HG03139 (cell line): ENCODE measurements at regions not wholly inside any gene's neighbourhood (a gene's known extent, or its start where the extent isn't known, plus 50 kb on each side); places are given as distances from the start of the nearest gene placed in this dataset.

Experiments used
- ATAC-seq: cut with Tn5 transposase; IDR thresholded peaks from one replicate; pipeline ENCODE4 v1.9.1; 2021; ENCODE audit not compliant: unreplicated experiment

DNA sequence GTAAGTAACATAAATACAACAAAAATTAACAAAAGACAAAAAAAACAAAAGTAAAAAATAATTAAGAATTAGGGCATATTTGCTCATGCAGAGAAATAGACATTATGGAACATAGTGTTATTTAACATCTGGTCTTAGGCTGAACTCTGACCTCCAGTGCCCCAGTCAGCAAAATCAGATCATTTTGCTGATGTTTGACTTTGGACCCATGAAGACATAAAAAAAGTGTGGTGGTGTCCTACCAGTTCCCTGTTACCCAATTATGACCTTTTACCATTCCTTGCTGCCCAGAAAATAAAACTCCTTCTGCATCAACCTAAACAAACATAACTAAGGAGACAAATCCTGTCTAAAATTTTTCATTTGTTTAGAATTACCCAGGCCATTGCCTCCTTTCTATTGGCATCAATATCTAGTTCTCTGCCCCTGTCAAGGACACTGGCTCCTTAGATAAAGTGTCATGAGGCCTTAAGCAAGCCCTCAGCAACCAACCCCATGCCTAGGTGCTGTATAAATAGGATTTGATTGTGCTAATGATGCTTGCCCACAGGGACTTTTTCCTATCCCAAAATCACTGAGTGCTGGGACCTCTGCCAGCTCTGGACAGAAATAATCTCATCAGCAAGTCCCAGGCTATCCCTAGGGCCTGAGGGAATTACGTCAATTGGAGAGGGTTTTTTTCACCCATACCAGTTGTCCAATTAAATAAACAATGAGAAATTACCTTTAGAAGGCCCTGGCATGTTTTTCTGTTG lies 334.5 kb upstream of the UMPS start:
- no peak for ATAC-seq

- ATAC-seq, result no peak
Measured at GRCh38 chr3:124396339-124396950, 333.8 kb upstream of the UMPS start.

- ATAC-seq, result no peak
Measured at GRCh38 chr3:124397088-124397487, 333.2 kb upstream of the UMPS start.

DNA sequence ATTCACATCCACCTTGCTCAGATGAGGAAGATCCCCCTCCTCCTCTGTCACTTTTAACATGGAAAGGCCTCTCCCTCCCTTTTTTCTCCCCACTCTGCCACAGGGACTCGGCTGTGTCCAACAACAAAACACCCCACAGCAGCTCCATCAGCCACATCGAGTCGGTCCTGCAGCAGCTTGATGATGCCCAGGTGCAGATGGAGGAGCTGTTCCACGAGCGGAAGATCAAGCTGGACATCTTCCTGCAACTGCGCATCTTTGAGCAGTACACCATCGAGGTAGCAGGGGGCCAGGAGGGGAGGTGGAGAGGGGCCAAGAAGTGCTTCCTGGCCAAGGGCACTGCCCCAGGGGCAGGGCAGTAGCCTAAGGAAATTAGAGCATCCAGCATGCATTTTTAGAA lies 331.7 kb upstream of the UMPS start:
- ATAC-seq, result no peak

DNA sequence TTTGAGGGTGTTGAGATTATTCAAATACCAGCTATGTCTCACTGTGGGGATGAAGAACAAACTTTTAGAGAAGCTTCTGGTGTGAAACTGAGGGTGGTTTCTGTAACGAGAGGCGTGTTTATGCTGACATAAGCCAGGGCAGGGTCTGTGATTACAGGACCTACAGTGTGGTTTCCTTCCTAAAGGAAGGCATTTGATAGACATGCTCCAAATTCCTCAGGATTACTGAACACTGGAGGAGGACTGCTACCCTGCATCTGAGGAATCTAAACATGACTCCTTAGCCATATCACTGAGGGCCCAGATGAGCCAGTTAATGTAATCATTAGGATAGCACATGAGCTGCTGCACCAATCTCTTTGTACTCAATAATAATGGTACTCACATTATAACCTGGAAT lies 328.4 kb upstream of the UMPS start:
- ATAC-seq, result no peak

GRCh38 chr3:124402791-124403190 lies 327.5 kb upstream of the UMPS start:
- ATAC-seq, result no peak

GRCh38 chr3:124404621-124405020 lies 325.6 kb upstream of the UMPS start:
- no peak for ATAC-seq

- ATAC-seq, result no peak
Measured at GRCh38 chr3:124407260-124407659, 323.0 kb upstream of the UMPS start.

DNA sequence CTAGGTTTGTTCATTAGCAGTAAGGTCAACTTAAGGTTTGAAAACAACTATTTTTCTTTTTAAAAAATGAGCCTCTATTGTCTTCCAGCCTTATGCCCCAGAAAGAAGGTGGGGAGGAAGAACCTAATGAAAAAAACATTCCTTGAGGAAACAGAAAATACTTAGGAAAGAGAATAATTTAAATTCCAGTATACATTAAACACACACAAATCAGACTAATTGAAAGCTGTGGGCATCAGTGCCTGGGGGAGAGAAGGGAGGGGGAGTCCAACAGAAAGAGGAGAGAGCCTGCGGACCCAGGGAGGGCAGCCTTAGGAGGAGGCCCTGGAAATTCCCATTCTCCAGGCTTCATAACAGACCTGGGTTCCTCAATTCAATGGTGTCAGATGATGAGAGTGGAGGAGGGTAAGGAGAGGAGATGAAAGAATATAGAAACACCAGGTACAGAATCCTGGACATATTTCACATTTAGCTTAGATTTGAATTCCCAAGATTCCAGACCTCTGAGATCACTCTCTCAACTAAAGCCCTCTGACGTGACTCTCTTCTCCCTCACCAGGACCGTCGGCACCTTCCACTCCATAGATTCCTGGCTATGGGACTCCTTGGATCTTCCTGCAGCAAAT lies 320.5 kb upstream of the UMPS start:
- ATAC-seq, result no peak

DNA sequence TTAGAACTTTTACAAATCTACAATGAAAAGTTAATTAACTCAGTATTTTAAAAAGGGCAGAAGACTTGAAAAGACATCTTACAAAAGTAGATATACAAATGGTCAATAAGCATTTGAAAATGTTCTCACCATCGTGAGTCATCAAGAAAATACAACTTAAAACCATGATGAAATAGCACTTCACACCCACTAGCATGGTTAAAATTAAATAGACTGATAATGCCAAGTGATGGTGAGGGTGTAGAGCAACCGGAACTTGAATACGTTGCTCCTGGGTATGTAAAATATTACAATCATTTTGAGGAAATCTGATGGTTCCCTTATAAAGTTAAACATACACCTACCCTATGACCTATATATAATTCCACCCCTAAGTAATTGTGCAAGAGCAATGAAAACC lies 319.8 kb upstream of the UMPS start:
- no peak for ATAC-seq

GRCh38 chr3:124411728-124412127 lies 318.5 kb upstream of the UMPS start:
- ATAC-seq, result no peak

DNA sequence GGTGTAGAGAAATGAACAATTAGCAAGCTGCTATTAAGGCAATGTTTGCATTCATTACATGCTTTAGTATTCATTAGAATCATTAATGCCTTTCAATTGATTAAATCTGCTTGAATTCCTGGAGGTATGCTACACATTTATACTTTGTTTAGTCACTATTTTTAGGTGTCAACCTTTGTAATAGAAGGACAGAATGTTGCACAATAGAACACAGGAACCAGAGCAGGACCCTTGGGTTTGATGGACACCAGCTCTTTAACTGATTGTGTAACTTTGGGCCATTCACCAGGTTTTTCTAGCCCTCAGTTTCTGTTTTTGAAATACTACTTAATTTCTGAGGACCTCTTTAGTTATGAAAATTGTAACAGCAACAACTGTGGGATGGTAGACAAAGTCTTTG lies 317.6 kb upstream of the UMPS start:
- ATAC-seq, result no peak

DNA sequence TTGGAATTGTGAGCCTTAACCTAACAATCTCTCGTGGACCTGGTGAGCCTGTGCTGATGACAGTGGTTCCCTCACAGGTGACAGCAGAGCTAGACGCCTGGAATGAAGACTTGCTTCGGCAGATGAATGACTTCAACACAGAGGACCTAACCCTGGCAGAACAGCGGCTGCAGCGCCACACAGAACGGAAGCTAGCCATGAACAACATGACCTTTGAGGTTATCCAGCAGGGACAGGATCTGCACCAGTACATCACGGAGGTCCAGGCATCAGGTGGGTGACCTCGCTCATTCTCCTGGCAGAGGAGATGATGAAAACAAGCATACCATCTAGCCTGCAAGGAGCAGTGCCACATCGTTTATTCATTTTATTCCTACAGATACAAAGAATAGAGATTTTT lies 316.9 kb upstream of the UMPS start:
- ATAC-seq, result no peak

DNA sequence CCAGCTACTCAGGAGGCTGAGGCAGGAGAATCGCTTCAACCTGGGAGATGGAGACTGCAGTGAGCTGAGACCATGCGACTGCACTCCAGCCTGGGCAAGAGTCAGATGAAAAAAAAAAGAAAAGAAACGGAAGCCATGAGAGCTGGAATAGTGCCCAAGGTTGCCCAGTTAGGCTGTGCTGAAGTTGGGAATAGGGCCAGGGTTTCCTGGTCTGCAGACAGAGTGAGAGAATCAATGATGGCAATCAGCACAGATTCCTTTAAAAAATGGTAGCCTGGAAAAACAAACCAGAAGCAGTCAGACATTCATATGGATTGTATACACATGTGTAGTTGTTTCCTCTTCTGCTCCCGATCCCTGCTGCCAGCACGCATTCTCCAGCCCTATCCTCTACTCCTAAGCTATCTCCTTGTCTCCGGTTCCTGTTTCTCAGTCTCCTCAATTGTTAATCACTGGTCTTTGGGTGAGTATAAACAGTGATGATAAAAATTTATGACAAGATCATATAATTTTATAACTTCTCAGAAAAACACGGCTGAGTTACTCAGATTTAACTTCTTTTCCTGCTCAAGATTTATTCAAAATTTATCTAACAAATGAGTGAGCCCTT lies 316.2 kb upstream of the UMPS start:
- ATAC-seq, result no peak

DNA sequence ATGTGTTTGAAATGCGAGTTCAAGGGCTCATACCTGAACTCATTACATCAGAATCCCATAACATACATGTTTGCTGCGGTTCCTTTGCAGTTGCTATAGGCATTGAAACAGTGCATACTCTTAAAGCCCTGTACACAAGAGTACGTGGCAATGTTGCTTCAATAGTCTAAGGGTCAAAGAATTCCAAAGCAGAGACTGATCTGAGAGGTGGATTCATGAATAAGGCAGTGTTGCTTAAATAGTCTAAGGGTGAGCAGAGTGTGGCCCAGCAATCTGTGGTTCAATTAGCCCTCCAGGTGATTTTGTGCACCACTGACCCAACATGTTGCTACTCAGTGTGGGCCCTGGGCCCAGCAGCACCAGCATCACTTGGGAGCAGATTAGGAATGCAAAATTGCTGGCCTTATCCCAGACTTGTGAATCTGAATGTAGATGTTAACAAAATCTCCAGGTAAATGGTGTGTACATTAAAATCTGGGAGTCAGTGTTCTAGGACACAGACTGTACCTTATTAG lies 314.7 kb upstream of the UMPS start:
- ATAC-seq, result no peak

DNA sequence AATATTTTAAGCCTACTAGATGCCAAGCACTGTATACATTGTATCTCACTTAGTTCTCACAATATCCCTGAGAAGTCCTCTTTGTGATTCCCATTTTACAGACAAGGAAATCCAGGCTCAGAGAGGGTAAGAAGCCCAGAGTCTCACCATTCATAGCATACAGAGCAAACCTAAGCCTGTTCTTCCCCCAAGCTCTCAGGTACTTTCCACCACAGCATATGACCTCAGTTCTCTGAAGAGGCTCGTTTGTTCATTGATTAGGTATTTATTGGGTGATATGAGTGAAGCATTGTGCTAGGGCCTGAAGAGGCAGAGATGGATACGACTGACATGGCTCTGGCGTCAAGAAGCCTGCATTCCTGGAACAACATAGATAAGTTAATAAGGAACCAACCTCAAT lies 310.9 kb upstream of the UMPS start:
- ATAC-seq, result no peak

DNA sequence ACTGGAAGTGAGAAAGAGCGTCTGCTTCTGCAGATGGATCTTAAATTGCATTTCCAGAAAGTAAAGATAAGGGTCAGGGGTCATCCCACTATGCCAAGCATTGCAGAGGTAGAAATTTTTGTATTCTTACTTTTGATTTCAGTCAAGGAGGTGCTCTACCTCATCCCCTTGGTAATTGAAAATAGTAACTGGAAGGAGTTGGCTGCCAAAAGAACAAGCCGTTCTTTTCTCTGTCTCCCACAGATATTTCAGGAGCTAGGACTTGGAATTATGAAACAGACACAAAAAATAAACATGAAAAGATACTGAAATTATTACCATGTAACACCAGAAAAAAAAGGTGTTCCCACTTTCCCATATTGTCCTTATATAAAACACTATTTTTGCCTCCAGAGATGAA lies 309.9 kb upstream of the UMPS start:
- ATAC-seq, result no peak

DNA sequence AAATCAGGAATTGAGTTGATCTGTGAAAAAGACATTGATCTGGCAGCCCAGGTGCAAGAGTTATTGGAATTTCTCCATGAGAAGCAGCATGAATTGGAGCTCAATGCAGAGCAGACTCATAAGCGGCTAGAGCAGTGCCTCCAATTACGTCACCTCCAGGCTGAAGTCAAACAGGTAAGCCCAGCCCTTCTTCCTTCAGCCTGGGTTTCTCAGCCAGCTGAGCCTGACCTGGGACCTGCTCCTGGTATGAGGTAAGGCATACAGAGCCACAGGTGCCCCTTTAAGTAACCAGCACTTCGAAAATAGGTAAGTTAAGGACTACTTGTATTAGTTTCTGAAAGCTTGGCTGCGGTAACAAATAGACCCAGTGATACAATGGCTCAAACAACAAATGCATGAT lies 307.4 kb upstream of the UMPS start:
- no peak for ATAC-seq

- no peak for ATAC-seq
Measured at GRCh38 chr3:124424396-124424795, 305.9 kb upstream of the UMPS start.

- no peak for ATAC-seq
Measured at GRCh38 chr3:124425972-124426371, 304.3 kb upstream of the UMPS start.

GRCh38 chr3:124428372-124429128 lies 301.7 kb upstream of the UMPS start:
- ATAC-seq, result no peak
